ENCODE measurements at regions not wholly inside any gene's neighbourhood (a gene's known extent, or its start where the extent isn't known, plus 50 kb on each side); places are given as distances from the start of the nearest gene placed in this dataset.
A peak's percentile ranks its signal among the peaks of the same experiment; 100 is the strongest.

DNA sequence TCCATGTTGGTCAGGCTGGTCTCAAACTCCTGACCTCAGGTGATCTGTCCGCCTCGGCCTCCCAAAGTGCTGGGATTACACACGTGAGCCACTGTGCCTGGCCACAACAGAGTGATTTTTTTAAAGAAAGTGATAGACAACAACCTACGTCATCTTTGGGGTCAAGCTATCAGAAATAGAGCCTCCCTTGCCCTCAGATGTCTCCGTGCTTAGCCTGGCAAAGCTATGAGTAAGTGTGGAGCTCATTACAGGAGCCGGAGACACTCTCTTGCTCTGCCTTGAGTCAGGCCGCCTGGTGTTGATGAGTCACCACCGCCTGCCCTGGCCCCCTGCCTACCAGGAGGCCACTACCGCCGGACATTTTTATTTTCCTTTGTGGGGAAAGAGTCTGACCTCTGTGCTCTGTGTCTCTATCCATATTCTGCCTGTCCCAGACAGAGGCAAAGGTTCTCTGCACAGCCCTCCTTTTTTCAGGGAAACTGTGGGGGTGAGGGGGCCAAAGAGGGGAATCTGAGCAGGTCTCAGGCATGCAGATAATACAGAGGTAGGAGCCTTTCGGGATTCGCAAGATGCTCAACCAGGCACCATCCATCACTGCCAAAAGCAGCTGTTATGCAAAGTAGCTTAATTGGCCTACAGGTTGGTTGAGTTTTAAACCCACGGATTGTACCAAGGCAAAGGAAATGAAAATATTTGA, 123.7 kb upstream of the CPEB4 start (continued):
- TF ChIP-seq MYC (IDR thresholded peaks at IDR 0.05; ENCODE audit: low read depth, low read length) = 0 out of 2 replicates have a peak, but pooled peaks have one; percentile 29
- 0 out of 2 replicates have a peak, but pooled peaks have one; percentile 2 for TF ChIP-seq MYC (CRISPR knock-in tag; IDR thresholded peaks at IDR 0.05; ENCODE audit: borderline replicate concordance, low read depth)
- peak; percentile 85 for TF ChIP-seq SMARCE1 (IDR thresholded peaks at IDR 0.05)
- TF ChIP-seq SMAD1 (IDR thresholded peaks at IDR 0.05; ENCODE audit: low read depth, low read length, partially characterized antibody) = peak; percentile 58
- peak; percentile 43; the same call in 1 of the 2 replicates for TF ChIP-seq ZNF134 (CRISPR knock-in tag; conservative IDR thresholded peaks at IDR 0.05)
- peak; percentile 71; the same call in 1 of the 2 replicates for TF ChIP-seq FOXP1 (CRISPR knock-in tag; IDR thresholded peaks at IDR 0.05)
- TF ChIP-seq RBM14 (IDR thresholded peaks at IDR 0.05; ENCODE audit: borderline replicate concordance, insufficient read depth, low read depth, low read length) = no peak
- peak; percentile 93 for TF ChIP-seq ZNF584 (CRISPR knock-in tag; IDR thresholded peaks at IDR 0.05; ENCODE audit: low read depth)
- no peak; a peak in 1 of 3 replicates for TF ChIP-seq CBX3 (IDR thresholded peaks at IDR 0.05; ENCODE audit: borderline replicate concordance in 1 of 2, low read length in 2 of 2)
- no peak for TF ChIP-seq GABPB1 (CRISPR knock-in tag; IDR thresholded peaks at IDR 0.05)
- TF ChIP-seq, protein P1, sequence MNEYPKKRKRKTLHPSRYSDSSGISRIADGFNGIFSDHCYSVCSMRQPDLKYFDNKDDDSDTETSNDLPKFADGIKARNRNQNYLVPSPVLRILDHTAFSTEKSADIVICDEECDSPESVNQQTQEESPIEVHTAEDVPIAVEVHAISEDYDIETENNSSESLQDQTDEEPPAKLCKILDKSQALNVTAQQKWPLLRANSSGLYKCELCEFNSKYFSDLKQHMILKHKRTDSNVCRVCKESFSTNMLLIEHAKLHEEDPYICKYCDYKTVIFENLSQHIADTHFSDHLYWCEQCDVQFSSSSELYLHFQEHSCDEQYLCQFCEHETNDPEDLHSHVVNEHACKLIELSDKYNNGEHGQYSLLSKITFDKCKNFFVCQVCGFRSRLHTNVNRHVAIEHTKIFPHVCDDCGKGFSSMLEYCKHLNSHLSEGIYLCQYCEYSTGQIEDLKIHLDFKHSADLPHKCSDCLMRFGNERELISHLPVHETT (CRISPR knock-in tag; conservative IDR thresholded peaks at IDR 0.05 in 1 of 2, IDR thresholded peaks at IDR 0.05 in 1 of 2) = peak in 1 of 2 experiments; percentile 82; a peak in 1 of 4 replicates
- 0 out of 2 replicates have a peak, but pooled peaks have one; percentile 10 for TF ChIP-seq RREB1 (CRISPR knock-in tag; IDR thresholded peaks at IDR 0.05)
- peak; percentile 84 for TF ChIP-seq DPF2 (IDR thresholded peaks at IDR 0.05)
- peak; percentile 30; the same call in 1 of the 2 replicates for TF ChIP-seq ZFX (CRISPR knock-in tag; IDR thresholded peaks at IDR 0.05)
- TF ChIP-seq GTF2F1 (IDR thresholded peaks at IDR 0.05; ENCODE audit: low read depth, low read length) = no peak
- peak; percentile 29; the same call in 1 of the 2 replicates for TF ChIP-seq PYGO2 (tag; IDR thresholded peaks at IDR 0.05)
- no peak for TF ChIP-seq SMAD2 (IDR thresholded peaks at IDR 0.05; ENCODE audit: low read depth, low read length)
- TF ChIP-seq ETV5 (CRISPR knock-in tag; IDR thresholded peaks at IDR 0.05; ENCODE audit: low read depth) = 0 out of 2 replicates have a peak, but pooled peaks have one; percentile 28
- peak; percentile 22; the same call in 1 of the 2 replicates for TF ChIP-seq ZNF316 (IDR thresholded peaks at IDR 0.05)
- TF ChIP-seq NR4A1 (CRISPR knock-in tag; IDR thresholded peaks at IDR 0.05) = no peak; the same call in 1 of the 2 replicates
- TF ChIP-seq NR4A1 (tag; IDR thresholded peaks at IDR 0.05) = peak; percentile 78
- 0 out of 2 replicates have a peak, but pooled peaks have one; percentile 15 for TF ChIP-seq HIVEP1 (CRISPR knock-in tag; IDR thresholded peaks at IDR 0.05)

Measured in K562 (cell line).